B cell (primary cell): ENCODE measurements at regions not wholly inside any gene's neighbourhood (a gene's known extent, or its start where the extent isn't known, plus 50 kb on each side); places are given as distances from the start of the nearest gene placed in this dataset.

ENCODE experiments used
- ATAC-seq: fragments of 200-7000 bp; cut with Tn5 transposase; one replicate; pipeline ENCODE4 v1.10.0; 2021; ENCODE audit warnings: low read depth, mild to moderate bottlenecking, moderate number of reproducible peaks, moderate library complexity
- CTCF ChIA-PET: fragments of 350-600 bp; sonication (Branson Sonifier 250); formaldehyde crosslinking; loops from one replicate; lab custom pipeline; 2021; ENCODE audit warnings: antibody characterized with exemption, inconsistent platforms; lab: Charles Lee
- POLR2A ChIA-PET: fragments of 350-600 bp; sonication (Branson Sonifier 250); formaldehyde crosslinking; loops from one replicate; lab custom pipeline; 2021; ENCODE audit warnings: antibody characterized with exemption; lab: Charles Lee
- DNase-seq: peaks from one replicate; pipeline ENCODE4 v3.0.0; 2013
- H2AFZ ChIP-seq: 2 replicates; pipeline ENCODE4 v1.6.1; 2012; ENCODE audit warnings: mild to moderate bottlenecking, low read depth, low read length; ENCODE audit not compliant: insufficient read depth, poor library complexity, severe bottlenecking
- H3K27ac ChIP-seq, 2 donors: 1 replicate in 1 of 2; 2 replicates in 1 of 2; pipeline ENCODE4 v1.5.1; 2012 to 2013; ENCODE audit warnings: low read length in 2 of 2, mild to moderate bottlenecking in 2 of 2, moderate library complexity in 1 of 2
- H3K27me3 ChIP-seq, 4 experiments: fragments of 200-600 bp in 1 of 4; sonication (generic) in 1 of 4; replicated peaks in 1 of 4; 1 replicate in 2 of 4; 2 replicates in 2 of 4; pipeline versions ENCODE4 v1.6.1 to v1.7.0; 2013 to 2016; ENCODE audit warnings: low read length in 3 of 4, mild to moderate bottlenecking in 2 of 4, mixed read lengths in 1 of 4, moderate library complexity in 1 of 4; ENCODE audit not compliant: insufficient read depth in 4 of 4, control insufficient read depth in 3 of 4; ENCODE audit errors: control extremely low read depth in 1 of 4
- H3K36me3 ChIP-seq, 2 experiments: replicated peaks in 1 of 2; 1 replicate in 1 of 2; 2 replicates in 1 of 2; pipeline versions ENCODE4 v1.6.1 to v1.7.1; 2013; ENCODE audit warnings: low read length in 1 of 2; ENCODE audit not compliant: insufficient read depth in 2 of 2, control insufficient read depth in 1 of 2; ENCODE audit errors: control extremely low read depth in 1 of 2, extremely low read depth in 1 of 2
- H3K4me1 ChIP-seq, 2 donors: fragments of 200-600 bp in 1 of 2; sonication (generic) in 1 of 2; 1 replicate in 1 of 2; 2 replicates in 1 of 2; pipeline versions ENCODE4 v1.5.1 to v1.6.1; 2013 to 2017; ENCODE audit warnings: low read length in 2 of 2; ENCODE audit not compliant: control insufficient read depth in 2 of 2, insufficient read depth in 2 of 2
- H3K4me2 ChIP-seq: replicated peaks from 2 replicates; pipeline ENCODE3; 2012; ENCODE audit warnings: mild to moderate bottlenecking, low read depth, low read length; ENCODE audit not compliant: poor library complexity, severe bottlenecking
- H3K4me3 ChIP-seq, 5 experiments: fragments of 200-600 bp in 1 of 5; sonication (generic) in 1 of 5; 1 replicate in 3 of 5; 2 replicates in 2 of 5; pipeline versions ENCODE4 v1.5.1 to v1.7.0; 2011 to 2016; ENCODE audit warnings: low read length in 4 of 5, mild to moderate bottlenecking in 4 of 5, low read depth in 2 of 5, control low read depth in 1 of 5, moderate library complexity in 1 of 5; ENCODE audit not compliant: insufficient read depth in 1 of 5; ENCODE audit errors: control extremely low read depth in 1 of 5, extremely low read depth in 1 of 5
- H3K79me2 ChIP-seq: fragments of 200-600 bp; sonication (generic); one replicate; pipeline ENCODE4 v1.6.0; 2016; ENCODE audit warnings: low read length; ENCODE audit not compliant: control insufficient read depth, insufficient read depth
- H3K9ac ChIP-seq: fragments of 200-600 bp; sonication (generic); 2 replicates; pipeline ENCODE4 v1.6.1; 2017; ENCODE audit warnings: mild to moderate bottlenecking, low read length, moderate library complexity
- H3K9me3 ChIP-seq, 3 donors: one replicate each; pipeline versions ENCODE4 v1.6.1 to v1.7.1; 2013; ENCODE audit warnings: low read length in 2 of 3; ENCODE audit not compliant: control insufficient read depth in 2 of 3, insufficient read depth in 1 of 3; ENCODE audit errors: control extremely low read depth in 1 of 3
- H4K20me1 ChIP-seq: 2 replicates; pipeline ENCODE4 v1.6.0; 2012; ENCODE audit warnings: mild to moderate bottlenecking, low read length; ENCODE audit not compliant: insufficient read depth, control insufficient read depth, poor library complexity, severe bottlenecking
- H3K27ac Mint-ChIP-seq: one replicate; pipeline ENCODE4 v1.8.0; 2021; ENCODE audit warnings: mixed read lengths
- H3K27me3 Mint-ChIP-seq: one replicate; pipeline ENCODE4 v1.8.0; 2021; ENCODE audit warnings: mixed read lengths
- H3K4me1 Mint-ChIP-seq: one replicate; pipeline ENCODE4 v1.8.0; 2021; ENCODE audit warnings: mixed read lengths
- H3K4me3 Mint-ChIP-seq: one replicate; pipeline ENCODE4 v1.8.0; 2021; ENCODE audit warnings: mixed read lengths
- H3K9me3 Mint-ChIP-seq: one replicate; pipeline ENCODE4 v1.8.0; 2022; ENCODE audit warnings: mixed read lengths; ENCODE audit not compliant: insufficient read depth
- EZH2 ChIP-seq: IDR thresholded peaks from 2 replicates; pipeline ENCODE4 v1.6.1; 2012; ENCODE audit warnings: borderline replicate concordance, low read depth, mild to moderate bottlenecking, moderate library complexity, low read length; ENCODE audit not compliant: insufficient read depth, poor library complexity, severe bottlenecking
- WGBS: methylation state at CpG from one replicate; pipeline ENCODE4 v1.1.5; 2013; ENCODE audit warnings: missing lambda C conversion rate; ENCODE audit not compliant: insufficient coverage; 5-methylcytosine and 5-hydroxymethylcytosine counted together
- intact Hi-C: fragments of 100-400 bp; cut with micrococcal nuclease; formaldehyde crosslinking; loops from one replicate; pipeline ENCODE4 v1.10.0; 2022
- TF ChIP-seq, protein P1 (sequence below): fragments of 200-600 bp; IDR thresholded peaks from one replicate; pipeline ENCODE4 v1.8.0; 2022; ENCODE audit warnings: antibody characterized with exemption, mild to moderate bottlenecking

DNA sequence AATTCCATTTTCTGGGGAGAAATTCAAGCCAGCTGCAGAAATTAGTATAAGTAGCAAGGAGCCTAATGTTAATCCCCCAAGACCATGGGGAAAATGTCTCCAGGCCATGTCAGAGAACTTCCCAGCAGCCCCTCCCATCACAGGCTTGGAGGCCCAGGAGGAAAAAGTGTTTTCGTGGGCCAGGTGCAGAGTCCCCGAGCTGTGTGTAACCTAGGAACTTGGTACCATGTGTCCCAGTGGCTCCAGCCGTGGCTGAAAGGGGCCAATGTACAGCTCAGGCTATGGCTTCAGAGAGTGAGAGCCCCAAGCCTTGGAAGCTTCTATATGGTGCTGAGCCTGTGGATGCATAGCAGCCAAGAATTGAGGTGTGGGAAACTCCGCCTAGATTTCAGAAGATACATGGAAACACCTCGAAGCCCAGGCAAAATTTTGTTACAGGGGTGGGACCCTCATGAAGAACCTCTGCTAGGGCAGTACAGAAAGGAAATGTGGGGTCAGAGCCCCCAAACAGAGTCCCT, 286.3 kb downstream of the MATN1 start:
- H3K4me3 Mint-ChIP-seq: no peak overlapping the region
- H3K4me1 Mint-ChIP-seq: no peaks in the 10 kb centered on the region
- intact Hi-C loops: no loop called here
- H3K27ac Mint-ChIP-seq: no peak overlapping the region
- DNase-seq (no peak), ATAC-seq (no peak)
- ChIA-PET POLR2A (no interaction called here), CTCF (no interaction called here)
- peaks cover 6% of the 10 kb centered on the region for H3K9me3 Mint-ChIP-seq
- no peak overlapping the region for H3K4me2 ChIP-seq
- H3K27me3 Mint-ChIP-seq: peaks cover 13% of the 10 kb centered on the region
- H3K9ac ChIP-seq: no peak overlapping the region
- H3K4me3 ChIP-seq: no peak overlapping the region
- H3K36me3 ChIP-seq: no peaks in the 10 kb centered on the region
- H3K27ac ChIP-seq: no peak overlapping the region
- H4K20me1 ChIP-seq: no peaks in the 10 kb centered on the region
- 80% methylated on average over 5 of the region's 5 CpGs for WGBS
- peaks cover 2 to 8% (median 2%) of the 10 kb centered on the region in 3 donors for H3K9me3 ChIP-seq
- TF ChIP-seq EZH2: no peak
- TF ChIP-seq, protein P1, sequence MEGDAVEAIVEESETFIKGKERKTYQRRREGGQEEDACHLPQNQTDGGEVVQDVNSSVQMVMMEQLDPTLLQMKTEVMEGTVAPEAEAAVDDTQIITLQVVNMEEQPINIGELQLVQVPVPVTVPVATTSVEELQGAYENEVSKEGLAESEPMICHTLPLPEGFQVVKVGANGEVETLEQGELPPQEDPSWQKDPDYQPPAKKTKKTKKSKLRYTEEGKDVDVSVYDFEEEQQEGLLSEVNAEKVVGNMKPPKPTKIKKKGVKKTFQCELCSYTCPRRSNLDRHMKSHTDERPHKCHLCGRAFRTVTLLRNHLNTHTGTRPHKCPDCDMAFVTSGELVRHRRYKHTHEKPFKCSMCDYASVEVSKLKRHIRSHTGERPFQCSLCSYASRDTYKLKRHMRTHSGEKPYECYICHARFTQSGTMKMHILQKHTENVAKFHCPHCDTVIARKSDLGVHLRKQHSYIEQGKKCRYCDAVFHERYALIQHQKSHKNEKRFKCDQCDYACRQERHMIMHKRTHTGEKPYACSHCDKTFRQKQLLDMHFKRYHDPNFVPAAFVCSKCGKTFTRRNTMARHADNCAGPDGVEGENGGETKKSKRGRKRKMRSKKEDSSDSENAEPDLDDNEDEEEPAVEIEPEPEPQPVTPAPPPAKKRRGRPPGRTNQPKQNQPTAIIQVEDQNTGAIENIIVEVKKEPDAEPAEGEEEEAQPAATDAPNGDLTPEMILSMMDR: no peak
- H3K27me3 ChIP-seq: no peaks in the 10 kb centered on the region
- H3K4me1 ChIP-seq: no peaks in the 10 kb centered on the region
- no peak overlapping the region for H2AFZ ChIP-seq
- H3K79me2 ChIP-seq: no peaks in the 10 kb centered on the region

- WGBS: no CpG with 5 or more reads among the region's 2 CpGs
- Histone ChIP-seq H3K9me3 (peaks cover 4 to 12% (median 10%) of the 10 kb centered on the region in 3 donors), H3K79me2 (no peaks in the 10 kb centered on the region), H3K27me3 (peaks cover 0 to 9% (median 3%) of the 10 kb centered on the region in 4 experiments), H3K27ac (no peak overlapping the region), H3K4me1 (no peaks in the 10 kb centered on the region), H4K20me1 (no peaks in the 10 kb centered on the region), H3K4me2 (no peak overlapping the region), H3K9ac (no peak overlapping the region), H3K36me3 (no peaks in the 10 kb centered on the region), H2AFZ (no peak overlapping the region), H3K4me3 (no peak overlapping the region)
- intact Hi-C loops: loop anchor here (10.0 kb wide), 1 partner anchor 137 kb away; no protein-coding TSS in a partner anchor
- Mint-ChIP-seq H3K4me3 (no peak overlapping the region), H3K9me3 (peaks cover 21% of the 10 kb centered on the region), H3K4me1 (no peaks in the 10 kb centered on the region), H3K27ac (no peak overlapping the region), H3K27me3 (peaks cover 55% of the 10 kb centered on the region)
- ChIA-PET CTCF (no interaction called here), POLR2A (no interaction called here)
- TF ChIP-seq, protein P1: no peak
- TF ChIP-seq EZH2: no peak
- ATAC-seq (no peak), DNase-seq (no peak)
Observed at GRCh38 chr1:30427545-30427944, 295.8 kb downstream of the MATN1 start.
